HG03108 (cell line): ENCODE measurements at regions not wholly inside any gene's neighbourhood (a gene's known extent, or its start where the extent isn't known, plus 50 kb on each side); places are given as distances from the start of the nearest gene placed in this dataset.

ENCODE experiments used
- ATAC-seq: cut with Tn5 transposase; IDR thresholded peaks from one replicate; pipeline ENCODE4 v1.9.1; 2021; ENCODE audit warnings: moderate library complexity; ENCODE audit not compliant: unreplicated experiment

GRCh38 chr6:106035655-106036054 lies 50.5 kb upstream of the PRDM1 start:
- no peak for ATAC-seq

- no peak for ATAC-seq
Measured at GRCh38 chr6:106033806-106034205, 52.3 kb upstream of the PRDM1 start.

- ATAC-seq = no peak
Measured at GRCh38 chr6:106027758-106028157, 58.4 kb upstream of the PRDM1 start.

- no peak for ATAC-seq
Measured at GRCh38 chr6:106026748-106027715, 59.1 kb upstream of the PRDM1 start.

- no peak for ATAC-seq
Measured at GRCh38 chr6:106025655-106026054, 60.5 kb upstream of the PRDM1 start.

GRCh38 chr6:106022801-106023200 lies 63.3 kb upstream of the PRDM1 start:
- ATAC-seq = no peak

GRCh38 chr6:106017454-106017853 lies 68.7 kb upstream of the PRDM1 start:
- ATAC-seq = no peak

GRCh38 chr6:106014955-106015354 lies 71.2 kb upstream of the PRDM1 start:
- no peak for ATAC-seq

GRCh38 chr6:106011476-106011875 lies 74.7 kb upstream of the PRDM1 start:
- ATAC-seq = no peak

- ATAC-seq = no peak
Measured at GRCh38 chr6:106005954-106006353, 80.2 kb upstream of the PRDM1 start.

- no peak for ATAC-seq
Measured at GRCh38 chr6:106005013-106005412, 81.1 kb upstream of the PRDM1 start.

GRCh38 chr6:106003268-106003987 lies 82.7 kb upstream of the PRDM1 start:
- no peak for ATAC-seq

GRCh38 chr6:106002005-106002404 lies 84.1 kb upstream of the PRDM1 start:
- ATAC-seq = no peak

GRCh38 chr6:106000935-106001334 lies 85.2 kb upstream of the PRDM1 start:
- ATAC-seq = no peak

GRCh38 chr6:105997482-105997881 lies 88.7 kb upstream of the PRDM1 start:
- no peak for ATAC-seq

- no peak for ATAC-seq
Measured at GRCh38 chr6:105995391-105995865, 90.7 kb upstream of the PRDM1 start.

- ATAC-seq = no peak
Measured at GRCh38 chr6:105994591-105995390, 91.3 kb upstream of the PRDM1 start.

GRCh38 chr6:105994118-105994590 lies 92.0 kb upstream of the PRDM1 start:
- no peak for ATAC-seq

- no peak for ATAC-seq
Measured at GRCh38 chr6:105993341-105994117, 92.6 kb upstream of the PRDM1 start.

GRCh38 chr6:105992315-105992961 lies 93.7 kb upstream of the PRDM1 start:
- peak; percentile 79 for ATAC-seq
